ENCODE measurements at regions not wholly inside any gene's neighbourhood (a gene's known extent, or its start where the extent isn't known, plus 50 kb on each side); places are given as distances from the start of the nearest gene placed in this dataset.

DNA sequence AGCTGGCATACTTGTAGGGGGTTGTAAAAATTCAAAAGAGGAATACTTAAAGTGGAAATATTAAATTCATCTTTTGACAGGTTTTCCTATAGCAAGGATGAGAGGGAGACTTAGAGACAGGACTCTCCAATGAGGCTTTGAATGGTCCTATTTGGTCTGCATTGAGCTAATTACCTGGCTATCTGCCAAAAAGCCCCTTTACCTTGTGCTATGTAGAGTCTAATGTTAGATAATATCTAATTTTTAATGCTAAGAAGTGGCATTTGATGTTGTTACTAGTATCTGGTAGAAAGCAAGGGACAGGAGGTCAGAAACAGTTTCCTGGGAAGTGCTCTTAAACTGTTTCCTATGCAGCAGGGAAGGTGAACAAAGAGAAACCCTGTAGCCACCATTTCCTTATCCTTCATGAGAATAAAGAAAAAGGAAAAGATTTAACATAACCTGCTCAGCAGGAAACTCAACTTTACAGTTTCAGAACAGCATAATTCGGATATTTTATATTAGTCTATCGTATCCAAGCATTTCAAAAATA, 550.0 kb downstream of the SOX5 start:
- no peaks in the 10 kb centered on the region for H3K27me3 ChIP-seq (ENCODE audit: control insufficient read depth in 2 of 2, insufficient read depth in 1 of 2, low read length in 1 of 2)
- DNase-seq (ENCODE audit: low read depth in 6 of 9, low spot score in 9 of 9) = no peak
- no peak overlapping the region for H3K4me3 ChIP-seq (ENCODE audit: low read length in 2 of 2)
- no peaks in the 10 kb centered on the region for H3K9me3 ChIP-seq (ENCODE audit: control insufficient read depth in 2 of 2, insufficient read depth in 1 of 2, low read length in 1 of 2)
- no peaks in the 10 kb centered on the region for H3K36me3 ChIP-seq (ENCODE audit: control insufficient read depth in 2 of 2, insufficient read depth in 2 of 2, low read length in 1 of 2)
- H3K27ac ChIP-seq (ENCODE audit: low read depth in 1 of 2, low read length in 1 of 2) = no peak overlapping the region
- 86% methylated on average over 2 of the region's 2 CpGs for WGBS
- H3K4me1 ChIP-seq (ENCODE audit: control insufficient read depth in 2 of 2, insufficient read depth in 2 of 2, low read length in 2 of 2) = no peaks in the 10 kb centered on the region

DNA sequence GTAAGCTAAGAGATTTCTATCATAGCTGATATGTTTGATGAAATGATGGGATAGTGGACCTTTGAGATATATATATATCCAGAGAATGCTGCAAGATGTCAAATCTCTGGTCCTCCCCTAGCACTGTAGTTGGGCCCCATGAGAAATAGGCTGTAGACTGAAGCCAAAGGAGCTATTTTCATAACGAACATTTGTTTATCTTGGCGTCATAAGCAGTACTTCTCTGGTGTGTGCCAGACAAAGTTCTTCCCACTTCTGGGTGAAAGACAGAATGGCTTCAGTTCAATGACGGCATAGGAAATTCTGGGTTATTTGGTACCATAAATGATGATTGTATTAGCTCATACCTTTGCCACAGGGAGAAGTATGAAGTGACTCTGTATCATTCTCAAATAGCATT, 534.3 kb downstream of the SOX5 start:
- Histone ChIP-seq H3K4me3 (ENCODE audit: low read length in 2 of 2) (no peak overlapping the region), H3K27ac (ENCODE audit: low read depth in 1 of 2, low read length in 1 of 2) (no peak overlapping the region), H3K9me3 (ENCODE audit: control insufficient read depth in 2 of 2, insufficient read depth in 1 of 2, low read length in 1 of 2) (no peaks in the 10 kb centered on the region), H3K36me3 (ENCODE audit: control insufficient read depth in 2 of 2, insufficient read depth in 2 of 2, low read length in 1 of 2) (no peaks in the 10 kb centered on the region), H3K27me3 (ENCODE audit: control insufficient read depth in 2 of 2, insufficient read depth in 1 of 2, low read length in 1 of 2) (no peaks in the 10 kb centered on the region), H3K4me1 (ENCODE audit: control insufficient read depth in 2 of 2, insufficient read depth in 2 of 2, low read length in 2 of 2) (no peaks in the 10 kb centered on the region)
- DNase-seq (ENCODE audit: low read depth in 6 of 9, low spot score in 9 of 9) = no peak
- 94% methylated on average over 3 of the region's 3 CpGs for WGBS

DNA sequence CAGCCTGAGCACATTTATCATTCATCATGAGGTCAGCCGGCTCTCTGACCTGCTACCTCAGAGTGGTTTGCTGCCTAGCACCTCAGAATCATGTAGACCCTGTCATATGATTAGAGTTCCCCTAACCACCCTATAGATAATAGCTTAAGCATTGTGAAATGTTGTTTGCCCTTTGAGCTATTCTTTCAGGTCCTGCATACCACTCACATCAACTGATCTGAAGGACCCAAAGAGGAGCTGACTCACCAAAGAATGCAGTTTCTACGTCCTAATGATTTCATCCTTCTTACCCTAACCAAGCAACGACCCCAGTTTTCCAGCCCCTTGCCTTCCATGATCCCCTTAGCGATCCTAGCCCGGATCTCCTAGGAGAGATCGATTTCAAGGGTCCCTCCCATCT, 527.9 kb downstream of the SOX5 start:
- WGBS = 89% methylated on average over 6 of the region's 6 CpGs
- no peaks in the 10 kb centered on the region for H3K36me3 ChIP-seq (ENCODE audit: control insufficient read depth in 2 of 2, insufficient read depth in 2 of 2, low read length in 1 of 2)
- no peaks in the 10 kb centered on the region for H3K27me3 ChIP-seq (ENCODE audit: control insufficient read depth in 2 of 2, insufficient read depth in 1 of 2, low read length in 1 of 2)
- no peak overlapping the region for H3K4me3 ChIP-seq (ENCODE audit: low read length in 2 of 2)
- H3K9me3 ChIP-seq (ENCODE audit: control insufficient read depth in 2 of 2, insufficient read depth in 1 of 2, low read length in 1 of 2) = peaks cover 0 to 4% of the 10 kb centered on the region in 2 donors
- no peak for DNase-seq (ENCODE audit: low read depth in 6 of 9, low spot score in 9 of 9)
- H3K4me1 ChIP-seq (ENCODE audit: control insufficient read depth in 2 of 2, insufficient read depth in 2 of 2, low read length in 2 of 2) = no peaks in the 10 kb centered on the region
- H3K27ac ChIP-seq (ENCODE audit: low read depth in 1 of 2, low read length in 1 of 2) = no peak overlapping the region

DNA sequence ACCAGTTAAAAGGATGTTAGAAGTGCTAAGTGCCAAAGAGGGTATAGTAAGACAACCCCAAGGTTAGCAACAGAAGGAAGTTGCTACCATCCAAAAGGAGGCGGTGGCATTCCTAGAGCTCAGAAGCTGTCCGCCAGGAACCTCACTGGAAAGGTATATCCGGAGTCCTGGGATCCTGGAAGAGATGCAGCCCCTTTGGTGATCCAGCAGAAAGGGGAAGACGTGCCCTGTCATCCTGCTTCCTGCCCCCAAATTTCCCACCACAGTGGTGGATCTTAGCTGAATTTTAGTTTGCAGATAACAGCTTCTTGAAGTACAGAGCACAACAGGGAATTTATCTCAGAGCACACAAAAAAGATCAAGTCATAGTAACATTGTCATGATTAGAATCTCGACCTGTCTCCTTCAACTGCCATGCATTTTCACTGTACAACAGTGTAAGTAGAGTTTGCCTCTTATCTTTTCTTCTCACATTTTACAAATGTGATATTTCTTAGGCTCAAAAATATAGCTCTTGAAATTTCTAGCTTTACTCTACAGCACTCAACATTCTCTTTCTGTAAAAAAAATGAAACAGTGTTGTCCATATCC, 526.3 kb downstream of the SOX5 start:
- Histone ChIP-seq H3K4me3 (ENCODE audit: low read length in 2 of 2) (no peak overlapping the region), H3K9me3 (ENCODE audit: control insufficient read depth in 2 of 2, insufficient read depth in 1 of 2, low read length in 1 of 2) (peaks cover 0 to 4% of the 10 kb centered on the region in 2 donors), H3K36me3 (ENCODE audit: control insufficient read depth in 2 of 2, insufficient read depth in 2 of 2, low read length in 1 of 2) (no peaks in the 10 kb centered on the region), H3K27ac (ENCODE audit: low read depth in 1 of 2, low read length in 1 of 2) (no peak overlapping the region), H3K27me3 (ENCODE audit: control insufficient read depth in 2 of 2, insufficient read depth in 1 of 2, low read length in 1 of 2) (no peaks in the 10 kb centered on the region), H3K4me1 (ENCODE audit: control insufficient read depth in 2 of 2, insufficient read depth in 2 of 2, low read length in 2 of 2) (no peaks in the 10 kb centered on the region)
- DNase-seq (ENCODE audit: low read depth in 6 of 9, low spot score in 9 of 9) = no peak
- 84% methylated on average over 5 of the region's 5 CpGs for WGBS

DNA sequence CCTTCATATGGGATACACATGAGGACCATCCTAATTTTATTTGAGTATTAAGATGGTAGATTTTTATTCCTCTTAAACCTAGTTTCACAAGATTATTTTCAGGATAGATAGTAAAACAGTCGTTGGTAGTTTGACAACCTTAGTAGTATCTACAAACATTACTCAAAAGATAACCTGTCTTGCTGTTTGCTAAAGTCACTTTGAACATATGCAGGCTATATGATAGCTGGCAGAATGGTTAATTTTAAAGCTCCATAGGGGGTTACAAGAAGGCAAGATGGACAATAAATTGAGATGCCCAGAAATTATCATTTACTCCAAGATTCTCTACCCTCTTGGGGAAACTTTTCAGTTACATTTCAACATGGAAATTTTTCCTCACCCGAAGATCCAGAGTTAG, 525.7 kb downstream of the SOX5 start:
- DNase-seq (ENCODE audit: low read depth in 6 of 9, low spot score in 9 of 9) = no peak
- Histone ChIP-seq H3K27me3 (ENCODE audit: control insufficient read depth in 2 of 2, insufficient read depth in 1 of 2, low read length in 1 of 2) (no peaks in the 10 kb centered on the region), H3K9me3 (ENCODE audit: control insufficient read depth in 2 of 2, insufficient read depth in 1 of 2, low read length in 1 of 2) (peaks cover 0 to 4% of the 10 kb centered on the region in 2 donors), H3K27ac (ENCODE audit: low read depth in 1 of 2, low read length in 1 of 2) (no peak overlapping the region), H3K36me3 (ENCODE audit: control insufficient read depth in 2 of 2, insufficient read depth in 2 of 2, low read length in 1 of 2) (no peaks in the 10 kb centered on the region), H3K4me3 (ENCODE audit: low read length in 2 of 2) (no peak overlapping the region), H3K4me1 (ENCODE audit: control insufficient read depth in 2 of 2, insufficient read depth in 2 of 2, low read length in 2 of 2) (no peaks in the 10 kb centered on the region)
- 83% methylated on average over 2 of the region's 2 CpGs for WGBS

DNA sequence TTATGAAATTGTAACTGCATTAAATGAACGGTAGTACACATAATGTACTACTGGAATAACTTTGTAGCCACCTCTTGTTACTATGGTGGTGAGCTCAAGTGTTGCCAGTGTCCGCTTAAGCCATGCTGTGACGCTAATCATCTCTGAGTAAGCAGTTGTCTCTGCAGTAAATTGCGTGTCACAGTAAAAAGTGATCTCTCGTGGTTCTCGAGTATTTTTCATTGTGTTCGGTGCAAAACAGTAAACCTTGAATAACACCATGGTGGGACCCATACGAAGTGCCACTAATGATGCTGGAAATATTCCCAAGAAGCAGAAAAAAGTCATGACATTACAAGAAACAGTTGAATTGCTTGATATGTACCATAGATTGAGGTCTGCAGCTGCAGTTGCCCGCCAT, 524.8 kb downstream of the SOX5 start:
- DNase-seq (ENCODE audit: low read depth in 6 of 9, low spot score in 9 of 9) = no peak
- Histone ChIP-seq H3K4me1 (ENCODE audit: control insufficient read depth in 2 of 2, insufficient read depth in 2 of 2, low read length in 2 of 2) (no peaks in the 10 kb centered on the region), H3K4me3 (ENCODE audit: low read length in 2 of 2) (no peak overlapping the region), H3K27ac (ENCODE audit: low read depth in 1 of 2, low read length in 1 of 2) (no peak overlapping the region), H3K9me3 (ENCODE audit: control insufficient read depth in 2 of 2, insufficient read depth in 1 of 2, low read length in 1 of 2) (peaks cover 0 to 4% of the 10 kb centered on the region in 2 donors), H3K36me3 (ENCODE audit: control insufficient read depth in 2 of 2, insufficient read depth in 2 of 2, low read length in 1 of 2) (no peaks in the 10 kb centered on the region), H3K27me3 (ENCODE audit: control insufficient read depth in 2 of 2, insufficient read depth in 1 of 2, low read length in 1 of 2) (no peaks in the 10 kb centered on the region)
- 93% methylated on average over 9 of the region's 9 CpGs for WGBS

DNA sequence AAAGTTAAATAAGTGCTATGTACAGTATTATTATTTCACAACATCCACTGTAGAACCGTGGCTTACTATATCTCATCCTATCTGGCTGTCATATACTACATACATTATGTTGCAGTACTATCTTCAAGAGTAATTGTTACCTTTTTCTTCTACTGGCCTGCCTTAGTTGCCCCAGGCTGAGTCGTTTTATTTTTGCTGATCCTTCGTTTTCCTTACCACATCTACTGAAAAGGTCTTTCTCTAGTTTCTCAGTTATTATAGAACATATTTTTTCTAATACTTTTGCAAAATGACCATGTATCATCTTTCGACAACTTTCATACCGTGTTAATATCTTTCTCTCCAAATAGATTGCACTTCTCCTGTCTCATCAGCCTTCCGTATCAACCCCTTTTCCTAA, 523.1 kb downstream of the SOX5 start:
- Histone ChIP-seq H3K27me3 (ENCODE audit: control insufficient read depth in 2 of 2, insufficient read depth in 1 of 2, low read length in 1 of 2) (no peaks in the 10 kb centered on the region), H3K4me3 (ENCODE audit: low read length in 2 of 2) (no peak overlapping the region), H3K27ac (ENCODE audit: low read depth in 1 of 2, low read length in 1 of 2) (no peak overlapping the region), H3K9me3 (ENCODE audit: control insufficient read depth in 2 of 2, insufficient read depth in 1 of 2, low read length in 1 of 2) (no peaks in the 10 kb centered on the region), H3K36me3 (ENCODE audit: control insufficient read depth in 2 of 2, insufficient read depth in 2 of 2, low read length in 1 of 2) (no peaks in the 10 kb centered on the region), H3K4me1 (ENCODE audit: control insufficient read depth in 2 of 2, insufficient read depth in 2 of 2, low read length in 2 of 2) (no peaks in the 10 kb centered on the region)
- no peak for DNase-seq (ENCODE audit: low read depth in 6 of 9, low spot score in 9 of 9)
- whole genome bisulfite sequencing = 87% methylated on average over 6 of the region's 6 CpGs

DNA sequence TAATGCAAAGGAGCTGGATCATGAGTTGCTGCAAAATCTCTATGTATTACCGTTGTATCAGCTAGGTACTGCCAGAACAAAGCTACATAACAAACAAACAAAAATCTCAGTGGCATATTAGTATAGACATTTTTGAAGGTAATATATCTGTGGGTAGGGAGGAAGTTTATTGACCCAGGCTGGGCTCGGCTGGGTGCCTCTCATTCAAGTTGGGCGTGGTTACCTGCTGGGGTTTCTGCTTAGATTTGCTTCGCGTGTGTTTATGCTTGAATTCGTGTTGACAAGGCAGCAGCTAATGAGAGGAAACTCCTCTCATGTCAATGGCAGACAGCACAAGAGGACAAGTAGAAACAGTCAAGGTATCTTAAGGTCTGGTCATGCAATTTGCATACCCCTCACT, 520.7 kb downstream of the SOX5 start:
- no peak overlapping the region for H3K27ac ChIP-seq (ENCODE audit: low read depth in 1 of 2, low read length in 1 of 2)
- no peaks in the 10 kb centered on the region for H3K9me3 ChIP-seq (ENCODE audit: control insufficient read depth in 2 of 2, insufficient read depth in 1 of 2, low read length in 1 of 2)
- no peaks in the 10 kb centered on the region for H3K36me3 ChIP-seq (ENCODE audit: control insufficient read depth in 2 of 2, insufficient read depth in 2 of 2, low read length in 1 of 2)
- H3K4me1 ChIP-seq (ENCODE audit: control insufficient read depth in 2 of 2, insufficient read depth in 2 of 2, low read length in 2 of 2) = no peaks in the 10 kb centered on the region
- WGBS = 87% methylated on average over 6 of the region's 6 CpGs
- no peaks in the 10 kb centered on the region for H3K27me3 ChIP-seq (ENCODE audit: control insufficient read depth in 2 of 2, insufficient read depth in 1 of 2, low read length in 1 of 2)
- DNase-seq (ENCODE audit: low read depth in 6 of 9, low spot score in 9 of 9) = no peak
- H3K4me3 ChIP-seq (ENCODE audit: low read length in 2 of 2) = no peak overlapping the region

DNA sequence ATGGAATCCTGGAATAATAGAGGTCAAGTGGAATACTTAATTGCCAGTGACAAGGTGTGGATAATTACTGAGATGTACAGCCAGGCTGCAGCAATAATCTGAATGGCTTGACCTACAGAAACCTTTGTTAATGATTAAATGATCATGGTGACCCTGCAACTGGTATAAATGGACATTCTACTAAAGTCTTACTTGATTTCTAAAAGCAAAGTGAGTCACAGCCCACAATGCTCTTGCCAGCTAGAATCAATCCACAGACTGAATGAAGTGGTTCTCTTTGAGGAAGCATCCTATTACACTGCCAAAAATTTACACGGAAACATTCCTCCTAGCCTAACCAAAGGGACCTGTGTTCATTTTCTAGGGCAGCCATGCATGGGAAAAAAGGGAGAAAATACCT, 518.5 kb downstream of the SOX5 start:
- H3K27ac ChIP-seq (ENCODE audit: low read depth in 1 of 2, low read length in 1 of 2) = no peak overlapping the region
- H3K4me3 ChIP-seq (ENCODE audit: low read length in 2 of 2) = no peak overlapping the region
- H3K9me3 ChIP-seq (ENCODE audit: control insufficient read depth in 2 of 2, insufficient read depth in 1 of 2, low read length in 1 of 2) = no peaks in the 10 kb centered on the region
- DNase-seq (ENCODE audit: low read depth in 6 of 9, low spot score in 9 of 9) = no peak
- no peaks in the 10 kb centered on the region for H3K36me3 ChIP-seq (ENCODE audit: control insufficient read depth in 2 of 2, insufficient read depth in 2 of 2, low read length in 1 of 2)
- 93% methylated on average over 1 of the region's 1 CpG for WGBS
- H3K27me3 ChIP-seq (ENCODE audit: control insufficient read depth in 2 of 2, insufficient read depth in 1 of 2, low read length in 1 of 2) = no peaks in the 10 kb centered on the region
- no peaks in the 10 kb centered on the region for H3K4me1 ChIP-seq (ENCODE audit: control insufficient read depth in 2 of 2, insufficient read depth in 2 of 2, low read length in 2 of 2)

DNA sequence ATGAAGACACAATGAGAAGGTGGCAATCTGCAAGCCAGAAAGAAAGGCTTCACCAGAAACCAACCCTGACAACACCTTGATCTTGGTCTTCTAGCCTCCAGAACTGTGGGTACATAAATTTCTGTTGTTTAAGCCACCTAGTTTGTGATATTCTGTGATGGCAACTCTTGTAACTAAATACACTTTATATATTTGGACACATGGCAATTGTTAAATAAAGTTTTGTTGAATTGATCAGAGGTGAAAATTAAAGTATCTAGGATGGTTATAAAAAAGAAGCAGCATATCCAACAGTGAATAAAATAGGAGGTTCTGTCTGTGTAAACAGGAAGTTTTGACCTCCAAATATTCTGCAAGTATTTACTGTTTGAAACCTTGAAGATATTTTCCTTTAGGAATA, 516.3 kb downstream of the SOX5 start:
- Histone ChIP-seq H3K4me1 (ENCODE audit: control insufficient read depth in 2 of 2, insufficient read depth in 2 of 2, low read length in 2 of 2) (no peaks in the 10 kb centered on the region), H3K36me3 (ENCODE audit: control insufficient read depth in 2 of 2, insufficient read depth in 2 of 2, low read length in 1 of 2) (no peaks in the 10 kb centered on the region), H3K27ac (ENCODE audit: low read depth in 1 of 2, low read length in 1 of 2) (no peak overlapping the region), H3K27me3 (ENCODE audit: control insufficient read depth in 2 of 2, insufficient read depth in 1 of 2, low read length in 1 of 2) (no peaks in the 10 kb centered on the region), H3K9me3 (ENCODE audit: control insufficient read depth in 2 of 2, insufficient read depth in 1 of 2, low read length in 1 of 2) (no peaks in the 10 kb centered on the region), H3K4me3 (ENCODE audit: low read length in 2 of 2) (no peak overlapping the region)
- DNase-seq (ENCODE audit: low read depth in 6 of 9, low spot score in 9 of 9) = no peak
